HepG2 (cell line): ENCODE measurements at regions not wholly inside any gene's neighbourhood (a gene's known extent, or its start where the extent isn't known, plus 50 kb on each side); places are given as distances from the start of the nearest gene placed in this dataset.

ENCODE experiments used
- ATAC-seq: fragments of 200-7000 bp; cut with Tn5 transposase; 3 replicates; pipeline ENCODE4 v1.9.1; 2020; ENCODE audit warnings: mild to moderate bottlenecking, moderate library complexity
- BruUV-seq: library from RNA; stranded (reverse); fragments of 400-500 nt; replicated peaks from 2 replicates; lab custom pipeline; 2021; lab: Mats Ljungman, UMichigan
- CTCF ChIA-PET: fragments of 300-600 bp; formaldehyde crosslinking; extraction: SDS; loops from one replicate; lab custom pipeline; 2021; ENCODE audit warnings: low total read pairs, inconsistent platforms, low intra/inter-chr PET ratio; lab: Yijun Ruan, JAX
- POLR2A ChIA-PET: fragments of 350-600 bp; sonication (Branson Sonifier 250); formaldehyde crosslinking; loops from one replicate; lab custom pipeline; 2020; ENCODE audit warnings: antibody characterized with exemption, inconsistent platforms; lab: Yijun Ruan, JAX
- DNase-seq: peaks from one replicate; pipeline ENCODE4 v3.0.0-alpha.2; 2015; ENCODE audit warnings: low spot score
- FAIRE-seq: peaks from 3 replicates; lab custom pipeline; 2011; peaks lifted over from hg19 to GRCh38; lab: Jason Lieb, UNC
- H2AFZ ChIP-seq: one replicate; pipeline ENCODE4 v1.6.1; 2011; ENCODE audit warnings: low read length, inconsistent platforms
- H3K27ac ChIP-seq: fragments of 300-600 bp; 3 replicates; pipeline ENCODE4 v1.8.0; 2011; ENCODE audit warnings: mixed run types, mild to moderate bottlenecking, mixed read lengths, low read length, inconsistent platforms; ENCODE audit not compliant: insufficient read depth; ENCODE audit errors: extremely low read length
- H3K27me3 ChIP-seq, 2 experiments: fragments of 200-600 bp in 1 of 2; 2 replicates in 1 of 2; 3 replicates in 1 of 2; pipeline versions ENCODE4 v1.6.0 to v1.8.0; 2011; ENCODE audit warnings: low read length in 2 of 2, mild to moderate bottlenecking in 2 of 2, moderate library complexity in 2 of 2, inconsistent platforms in 1 of 2; ENCODE audit not compliant: insufficient read depth in 2 of 2, control insufficient read depth in 1 of 2
- H3K36me3 ChIP-seq, 2 experiments: fragments of 200-600 bp in 1 of 2; replicated peaks in 1 of 2; 2 replicates in 1 of 2; 3 replicates in 1 of 2; pipeline versions ENCODE4 v1.5.1 to v1.8.0; 2011; ENCODE audit warnings: low read length in 2 of 2, inconsistent platforms in 1 of 2; ENCODE audit not compliant: insufficient read depth in 2 of 2, control insufficient read depth in 1 of 2
- H3K4me1 ChIP-seq: 2 replicates; pipeline ENCODE4 v1.5.1; 2012; ENCODE audit warnings: low read length, inconsistent platforms; ENCODE audit not compliant: insufficient read depth
- H3K4me2 ChIP-seq: 2 replicates; pipeline ENCODE4 v1.6.0; 2011; ENCODE audit warnings: low read depth, low read length, inconsistent platforms
- H3K4me3 ChIP-seq, 3 experiments: fragments of 200-600 bp in 1 of 3; sonication (generic), shearing (Covaris generic) in 1 of 3; replicated peaks in 1 of 3; 2 replicates each; pipeline ENCODE4 v1.5.1; 2011 to 2016; ENCODE audit warnings: low read length in 3 of 3, inconsistent platforms in 2 of 3, low read depth in 2 of 3, mild to moderate bottlenecking in 2 of 3, control low read depth in 1 of 3, mixed read lengths in 1 of 3; ENCODE audit not compliant: insufficient read depth in 1 of 3
- H3K79me2 ChIP-seq: one replicate; pipeline ENCODE4 v1.6.1; 2011; ENCODE audit warnings: low read length, inconsistent platforms; ENCODE audit not compliant: insufficient read depth
- H3K9ac ChIP-seq: 2 replicates; pipeline ENCODE4 v1.6.0; 2011; ENCODE audit warnings: mild to moderate bottlenecking, low read depth, low read length, inconsistent platforms; ENCODE audit not compliant: insufficient read depth
- H3K9me3 ChIP-seq: 2 replicates; pipeline ENCODE4 v1.5.1; 2012; ENCODE audit warnings: mild to moderate bottlenecking, low read length
- H4K20me1 ChIP-seq: 2 replicates; pipeline ENCODE4 v1.6.0; 2011; ENCODE audit warnings: inconsistent platforms, mild to moderate bottlenecking, low read length, moderate library complexity; ENCODE audit not compliant: insufficient read depth
- CBX1 ChIP-seq: IDR thresholded peaks from one replicate; pipeline ENCODE4 v1.6.1; 2016; ENCODE audit warnings: antibody characterized with exemption, low read depth
- PAWR ChIP-seq: sonication (generic); formaldehyde crosslinking; IDR thresholded peaks from 2 replicates; pipeline ENCODE4 v1.4.0; 2020; ENCODE audit warnings: missing genetic modification reagents, mild to moderate bottlenecking, borderline replicate concordance
- PPARG ChIP-seq: conservative IDR thresholded peaks from 2 replicates; pipeline ENCODE4 v1.6.1; 2016; ENCODE audit warnings: missing biosample characterization, missing genetic modification reagents
- REPIN1 ChIP-seq: sonication (generic); formaldehyde crosslinking; IDR thresholded peaks from 2 replicates; pipeline ENCODE4 v1.8.0; 2022; ENCODE audit warnings: missing genetic modification reagents, low read depth, mild to moderate bottlenecking, borderline replicate concordance
- ZFAT ChIP-seq: sonication (generic); formaldehyde crosslinking; conservative IDR thresholded peaks from 2 replicates; pipeline ENCODE4 v1.8.1; 2023; ENCODE audit warnings: missing genetic modification reagents, inconsistent platforms
- ZNF333 ChIP-seq: sonication (generic); formaldehyde crosslinking; IDR thresholded peaks from 2 replicates; pipeline ENCODE4 v1.4.0; 2020; ENCODE audit warnings: mild to moderate bottlenecking, missing genetic modification reagents, borderline replicate concordance
- ZNF446 ChIP-seq: sonication (generic); formaldehyde crosslinking; IDR thresholded peaks from 2 replicates; pipeline ENCODE4 v1.5.0; 2020; ENCODE audit warnings: mild to moderate bottlenecking, missing genetic modification reagents
- WGBS: methylation state at CpG from one replicate; pipeline ENCODE4 v1.1.6; 2017; ENCODE audit warnings: low lambda C conversion rate; 5-methylcytosine and 5-hydroxymethylcytosine counted together
- in situ Hi-C: cut with HindIII; loops from 2 replicates; pipeline ENCODE4 v1.10.0; 2017; ENCODE audit warnings: low pct_unique_long_range_greater_than_20kb; ENCODE audit not compliant: extremely low pct_ligation_motif_present
- intact Hi-C: fragments of 100-400 bp; cut with micrococcal nuclease; formaldehyde crosslinking; loops from one replicate; pipeline ENCODE4 v1.10.0; 2022; ENCODE audit not compliant: unreplicated experiment
- TF ChIP-seq, protein P1 (sequence below): sonication (generic); formaldehyde crosslinking; IDR thresholded peaks from 2 replicates; pipeline ENCODE4 v1.9.0; 2021; ENCODE audit warnings: mild to moderate bottlenecking, missing genetic modification reagents
- TF ChIP-seq, protein P2 (sequence below): sonication (generic); formaldehyde crosslinking; IDR thresholded peaks from 2 replicates; pipeline ENCODE4 v1.5.1; 2020; ENCODE audit warnings: mild to moderate bottlenecking, missing genetic modification reagents
- TF ChIP-seq, protein P3 (sequence below): sonication (generic); formaldehyde crosslinking; IDR thresholded peaks from 2 replicates; pipeline ENCODE4 v1.4.0; 2020; ENCODE audit warnings: missing genetic modification reagents, mild to moderate bottlenecking, borderline replicate concordance
- TF ChIP-seq, protein P4 (sequence below): sonication (generic); formaldehyde crosslinking; IDR thresholded peaks from 2 replicates; pipeline ENCODE4 v1.5.0; 2020; ENCODE audit warnings: missing genetic modification reagents

DNA sequence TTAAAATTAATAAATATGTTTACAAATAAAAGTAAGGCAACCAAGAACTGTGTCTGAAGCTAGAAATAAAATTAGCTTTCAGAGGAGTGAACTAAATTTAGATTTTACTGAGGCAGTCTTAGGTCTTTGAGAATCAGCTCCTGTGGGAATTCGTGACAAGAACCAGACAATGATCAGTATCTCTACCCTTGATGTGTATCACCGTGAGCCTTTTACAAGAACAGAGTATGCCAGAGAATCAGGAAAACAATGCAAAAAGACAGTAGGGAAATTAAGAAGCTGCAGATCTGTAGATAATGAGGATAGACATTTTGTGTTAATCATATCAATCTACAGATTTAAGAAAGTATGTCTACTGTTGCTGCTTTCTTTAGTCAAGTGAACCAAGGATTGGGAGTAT lies 351.0 kb downstream of the COL11A1 start:
- WGBS: 0% methylated on average over 2 of the region's 2 CpGs
- DNase-seq (no peak), FAIRE-seq (no peak), ATAC-seq (no peak)
- Histone ChIP-seq H3K27me3 (no peaks in the 10 kb centered on the region), H4K20me1 (no peaks in the 10 kb centered on the region), H3K79me2 (no peaks in the 10 kb centered on the region), H3K9me3 (no peaks in the 10 kb centered on the region), H3K4me1 (no peaks in the 10 kb centered on the region), H3K4me2 (no peak overlapping the region), H3K36me3 (no peaks in the 10 kb centered on the region), H3K9ac (no peak overlapping the region), H3K4me3 (no peak overlapping the region), H2AFZ (no peak overlapping the region), H3K27ac (no peak overlapping the region)
- no TSS peak for BruUV-seq
- in situ Hi-C loops: no loop called here
- ChIA-PET POLR2A (no interaction called here), CTCF (no interaction called here)
- intact Hi-C loops: no loop called here
- TF ChIP-seq, protein P1, sequence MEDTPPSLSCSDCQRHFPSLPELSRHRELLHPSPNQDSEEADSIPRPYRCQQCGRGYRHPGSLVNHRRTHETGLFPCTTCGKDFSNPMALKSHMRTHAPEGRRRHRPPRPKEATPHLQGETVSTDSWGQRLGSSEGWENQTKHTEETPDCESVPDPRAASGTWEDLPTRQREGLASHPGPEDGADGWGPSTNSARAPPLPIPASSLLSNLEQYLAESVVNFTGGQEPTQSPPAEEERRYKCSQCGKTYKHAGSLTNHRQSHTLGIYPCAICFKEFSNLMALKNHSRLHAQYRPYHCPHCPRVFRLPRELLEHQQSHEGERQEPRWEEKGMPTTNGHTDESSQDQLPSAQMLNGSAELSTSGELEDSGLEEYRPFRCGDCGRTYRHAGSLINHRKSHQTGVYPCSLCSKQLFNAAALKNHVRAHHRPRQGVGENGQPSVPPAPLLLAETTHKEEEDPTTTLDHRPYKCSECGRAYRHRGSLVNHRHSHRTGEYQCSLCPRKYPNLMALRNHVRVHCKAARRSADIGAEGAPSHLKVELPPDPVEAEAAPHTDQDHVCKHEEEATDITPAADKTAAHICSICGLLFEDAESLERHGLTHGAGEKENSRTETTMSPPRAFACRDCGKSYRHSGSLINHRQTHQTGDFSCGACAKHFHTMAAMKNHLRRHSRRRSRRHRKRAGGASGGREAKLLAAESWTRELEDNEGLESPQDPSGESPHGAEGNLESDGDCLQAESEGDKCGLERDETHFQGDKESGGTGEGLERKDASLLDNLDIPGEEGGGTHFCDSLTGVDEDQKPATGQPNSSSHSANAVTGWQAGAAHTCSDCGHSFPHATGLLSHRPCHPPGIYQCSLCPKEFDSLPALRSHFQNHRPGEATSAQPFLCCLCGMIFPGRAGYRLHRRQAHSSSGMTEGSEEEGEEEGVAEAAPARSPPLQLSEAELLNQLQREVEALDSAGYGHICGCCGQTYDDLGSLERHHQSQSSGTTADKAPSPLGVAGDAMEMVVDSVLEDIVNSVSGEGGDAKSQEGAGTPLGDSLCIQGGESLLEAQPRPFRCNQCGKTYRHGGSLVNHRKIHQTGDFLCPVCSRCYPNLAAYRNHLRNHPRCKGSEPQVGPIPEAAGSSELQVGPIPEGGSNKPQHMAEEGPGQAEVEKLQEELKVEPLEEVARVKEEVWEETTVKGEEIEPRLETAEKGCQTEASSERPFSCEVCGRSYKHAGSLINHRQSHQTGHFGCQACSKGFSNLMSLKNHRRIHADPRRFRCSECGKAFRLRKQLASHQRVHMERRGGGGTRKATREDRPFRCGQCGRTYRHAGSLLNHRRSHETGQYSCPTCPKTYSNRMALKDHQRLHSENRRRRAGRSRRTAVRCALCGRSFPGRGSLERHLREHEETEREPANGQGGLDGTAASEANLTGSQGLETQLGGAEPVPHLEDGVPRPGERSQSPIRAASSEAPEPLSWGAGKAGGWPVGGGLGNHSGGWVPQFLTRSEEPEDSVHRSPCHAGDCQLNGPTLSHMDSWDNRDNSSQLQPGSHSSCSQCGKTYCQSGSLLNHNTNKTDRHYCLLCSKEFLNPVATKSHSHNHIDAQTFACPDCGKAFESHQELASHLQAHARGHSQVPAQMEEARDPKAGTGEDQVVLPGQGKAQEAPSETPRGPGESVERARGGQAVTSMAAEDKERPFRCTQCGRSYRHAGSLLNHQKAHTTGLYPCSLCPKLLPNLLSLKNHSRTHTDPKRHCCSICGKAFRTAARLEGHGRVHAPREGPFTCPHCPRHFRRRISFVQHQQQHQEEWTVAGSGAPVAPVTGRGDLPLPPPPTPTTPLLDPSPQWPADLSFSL (CRISPR knock-in tag): no peak
- no peak for TF ChIP-seq ZNF333 (CRISPR knock-in tag)
- TF ChIP-seq REPIN1 (CRISPR knock-in tag): no peak
- no peak for TF ChIP-seq PPARG (CRISPR knock-in tag)
- no peak for TF ChIP-seq CBX1
- TF ChIP-seq ZNF446 (CRISPR knock-in tag): no peak
- TF ChIP-seq, protein P2, sequence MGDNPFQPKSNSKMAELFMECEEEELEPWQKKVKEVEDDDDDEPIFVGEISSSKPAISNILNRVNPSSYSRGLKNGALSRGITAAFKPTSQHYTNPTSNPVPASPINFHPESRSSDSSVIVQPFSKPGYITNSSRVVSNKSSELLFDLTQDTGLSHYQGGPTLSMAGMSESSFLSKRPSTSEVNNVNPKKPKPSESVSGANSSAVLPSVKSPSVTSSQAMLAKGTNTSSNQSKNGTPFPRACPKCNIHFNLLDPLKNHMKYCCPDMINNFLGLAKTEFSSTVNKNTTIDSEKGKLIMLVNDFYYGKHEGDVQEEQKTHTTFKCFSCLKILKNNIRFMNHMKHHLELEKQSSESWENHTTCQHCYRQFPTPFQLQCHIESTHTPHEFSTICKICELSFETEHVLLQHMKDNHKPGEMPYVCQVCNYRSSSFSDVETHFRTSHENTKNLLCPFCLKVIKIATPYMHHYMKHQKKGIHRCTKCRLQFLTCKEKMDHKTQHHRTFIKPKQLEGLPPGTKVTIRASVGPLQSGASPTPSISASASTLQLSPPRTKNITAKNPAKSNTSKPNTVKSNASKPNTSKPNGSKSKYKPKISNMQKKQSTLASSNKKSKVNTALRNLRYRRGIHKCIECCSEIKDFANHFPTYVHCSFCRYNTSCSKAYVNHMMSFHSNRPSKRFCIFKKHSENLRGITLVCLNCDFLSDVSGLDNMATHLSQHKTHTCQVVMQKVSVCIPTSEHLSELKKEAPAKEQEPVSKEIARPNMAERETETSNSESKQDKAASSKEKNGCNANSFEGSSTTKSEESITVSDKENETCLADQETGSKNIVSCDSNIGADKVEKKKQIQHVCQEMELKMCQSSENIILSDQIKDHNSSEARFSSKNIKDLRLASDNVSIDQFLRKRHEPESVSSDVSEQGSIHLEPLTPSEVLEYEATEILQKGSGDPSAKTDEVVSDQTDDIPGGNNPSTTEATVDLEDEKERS (CRISPR knock-in tag): no peak
- TF ChIP-seq, protein P3, sequence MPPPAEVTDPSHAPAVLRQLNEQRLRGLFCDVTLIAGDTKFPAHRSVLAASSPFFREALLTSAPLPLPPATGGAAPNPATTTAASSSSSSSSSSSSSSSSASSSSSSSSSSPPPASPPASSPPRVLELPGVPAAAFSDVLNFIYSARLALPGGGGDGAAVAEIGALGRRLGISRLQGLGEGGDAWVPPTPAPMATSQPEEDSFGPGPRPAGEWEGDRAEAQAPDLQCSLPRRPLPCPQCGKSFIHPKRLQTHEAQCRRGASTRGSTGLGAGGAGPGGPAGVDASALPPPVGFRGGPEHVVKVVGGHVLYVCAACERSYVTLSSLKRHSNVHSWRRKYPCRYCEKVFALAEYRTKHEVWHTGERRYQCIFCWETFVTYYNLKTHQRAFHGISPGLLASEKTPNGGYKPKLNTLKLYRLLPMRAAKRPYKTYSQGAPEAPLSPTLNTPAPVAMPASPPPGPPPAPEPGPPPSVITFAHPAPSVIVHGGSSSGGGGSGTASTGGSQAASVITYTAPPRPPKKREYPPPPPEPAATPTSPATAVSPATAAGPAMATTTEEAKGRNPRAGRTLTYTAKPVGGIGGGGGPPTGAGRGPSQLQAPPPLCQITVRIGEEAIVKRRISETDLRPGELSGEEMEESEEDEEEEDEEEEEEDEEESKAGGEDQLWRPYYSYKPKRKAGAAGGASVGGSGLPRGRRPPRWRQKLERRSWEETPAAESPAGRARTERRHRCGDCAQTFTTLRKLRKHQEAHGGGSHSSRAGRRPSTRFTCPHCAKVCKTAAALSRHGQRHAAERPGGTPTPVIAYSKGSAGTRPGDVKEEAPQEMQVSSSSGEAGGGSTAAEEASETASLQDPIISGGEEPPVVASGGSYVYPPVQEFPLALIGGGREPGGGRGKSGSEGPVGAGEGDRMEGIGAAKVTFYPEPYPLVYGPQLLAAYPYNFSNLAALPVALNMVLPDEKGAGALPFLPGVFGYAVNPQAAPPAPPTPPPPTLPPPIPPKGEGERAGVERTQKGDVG: no peak
- TF ChIP-seq ZFAT (CRISPR knock-in tag): no peak
- TF ChIP-seq, protein P4, sequence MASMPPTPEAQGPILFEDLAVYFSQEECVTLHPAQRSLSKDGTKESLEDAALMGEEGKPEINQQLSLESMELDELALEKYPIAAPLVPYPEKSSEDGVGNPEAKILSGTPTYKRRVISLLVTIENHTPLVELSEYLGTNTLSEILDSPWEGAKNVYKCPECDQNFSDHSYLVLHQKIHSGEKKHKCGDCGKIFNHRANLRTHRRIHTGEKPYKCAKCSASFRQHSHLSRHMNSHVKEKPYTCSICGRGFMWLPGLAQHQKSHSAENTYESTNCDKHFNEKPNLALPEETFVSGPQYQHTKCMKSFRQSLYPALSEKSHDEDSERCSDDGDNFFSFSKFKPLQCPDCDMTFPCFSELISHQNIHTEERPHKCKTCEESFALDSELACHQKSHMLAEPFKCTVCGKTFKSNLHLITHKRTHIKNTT (CRISPR knock-in tag): no peak
- TF ChIP-seq PAWR (CRISPR knock-in tag): no peak
